SW480 (cell line): ENCODE measurements at regions not wholly inside any gene's neighbourhood (a gene's known extent, or its start where the extent isn't known, plus 50 kb on each side); places are given as distances from the start of the nearest gene placed in this dataset.

Source experiments
- DNase-seq: peaks from one replicate; pipeline ENCODE4 v3.0.0-alpha.2; 2016; ENCODE audit warnings: low spot score

GRCh38 chr6:155523821-155524651 lies 68.4 kb upstream of the NOX3 start:
- DNase-seq, result no peak

- DNase-seq, result no peak
Observed at GRCh38 chr6:155521719-155522118, 66.1 kb upstream of the NOX3 start.

- DNase-seq, result no peak
Observed at GRCh38 chr6:155520078-155520477, 64.4 kb upstream of the NOX3 start.

- DNase-seq, result no peak
Observed at GRCh38 chr6:155519176-155519738, 63.6 kb upstream of the NOX3 start.

GRCh38 chr6:155517294-155517693 lies 61.7 kb upstream of the NOX3 start:
- no peak for DNase-seq

GRCh38 chr6:155510879-155511278 lies 55.2 kb upstream of the NOX3 start:
- DNase-seq, result no peak

GRCh38 chr6:155509743-155510475 lies 54.3 kb upstream of the NOX3 start:
- DNase-seq, result no peak

GRCh38 chr6:155505608-155505989 lies 50.0 kb upstream of the NOX3 start:
- DNase-seq, result no peak
